ENCODE measurements at regions not wholly inside any gene's neighbourhood (a gene's known extent, or its start where the extent isn't known, plus 50 kb on each side); places are given as distances from the start of the nearest gene placed in this dataset.
"Not testable (repeated sequence)": the region's sequence is repeated elsewhere in the genome, so short reads cannot be mapped to it uniquely, and the experiment has no call there.

DNA sequence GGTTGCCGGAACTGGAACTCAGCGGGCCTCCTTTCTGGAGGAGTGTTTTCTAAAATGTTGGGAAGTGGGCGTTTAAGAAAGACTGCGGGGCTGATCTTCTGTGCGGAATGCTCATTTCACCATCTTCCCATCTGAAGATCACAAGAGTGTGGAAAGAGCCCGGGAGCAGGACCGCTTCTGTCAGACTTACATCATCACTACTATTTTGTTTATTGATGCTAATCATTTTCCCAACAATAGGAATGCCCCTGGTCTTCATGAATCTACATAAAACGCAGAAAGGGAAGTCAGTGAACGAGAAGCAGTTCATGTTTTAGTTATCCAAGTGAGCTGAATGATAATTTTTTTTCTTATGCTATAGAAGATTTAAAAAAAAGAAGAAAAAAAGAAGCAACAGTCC is 447.8 kb upstream of the MKI67 start:
- H3K9me3 Mint-ChIP-seq: no peaks in the 10 kb centered on the region
- DNase-seq (no peak), ATAC-seq (no peak)
- POLR2A ChIA-PET: no interaction called here
- H3K27ac Mint-ChIP-seq: no peak overlapping the region
- no peak overlapping the region for H3K4me3 Mint-ChIP-seq
- peaks cover 0 to 5% (median 2%) of the 10 kb centered on the region in 5 donors for H3K27me3 Mint-ChIP-seq
- no peaks in the 10 kb centered on the region for H3K36me3 Mint-ChIP-seq
- H3K4me1 Mint-ChIP-seq: no peaks in the 10 kb centered on the region

DNA sequence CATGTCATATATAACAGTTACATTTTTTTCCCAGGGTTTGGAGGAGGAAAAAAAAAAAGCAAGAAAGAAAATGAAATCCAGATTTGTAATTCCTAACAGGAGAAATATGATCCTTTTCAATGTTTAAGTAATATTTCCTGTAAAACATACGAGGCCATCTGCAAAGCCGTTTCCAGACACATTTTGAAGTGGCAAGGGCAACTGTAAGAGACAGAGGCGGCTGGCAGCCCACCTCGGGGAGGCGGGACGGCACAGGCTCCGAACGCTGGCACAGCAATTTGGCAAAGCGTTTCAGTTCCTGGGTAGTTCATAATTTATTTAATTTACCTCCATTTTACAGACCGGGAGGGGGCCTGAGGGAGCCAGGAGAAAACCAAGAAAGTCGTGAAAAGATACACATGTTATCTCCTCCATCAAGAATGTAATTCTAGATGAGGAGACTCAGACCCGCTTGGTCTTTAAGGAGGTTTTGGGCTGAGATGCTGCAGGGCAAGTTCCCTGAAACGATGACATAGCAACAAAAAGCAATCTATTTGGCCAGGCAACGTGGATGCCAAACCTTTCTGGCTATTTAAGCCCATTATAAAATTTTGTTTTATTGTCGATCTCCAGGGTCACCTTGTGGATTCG is 448.5 kb upstream of the MKI67 start:
- no peaks in the 10 kb centered on the region for H3K9me3 Mint-ChIP-seq
- H3K4me3 Mint-ChIP-seq: no peak overlapping the region
- no peaks in the 10 kb centered on the region for H3K36me3 Mint-ChIP-seq
- H3K27me3 Mint-ChIP-seq: peaks cover 0 to 3% (median 2%) of the 10 kb centered on the region in 5 donors
- no peaks in the 10 kb centered on the region for H3K4me1 Mint-ChIP-seq
- DNase-seq (no peak), ATAC-seq (no peak)
- POLR2A ChIA-PET: no interaction called here
- no peak overlapping the region for H3K27ac Mint-ChIP-seq

DNA sequence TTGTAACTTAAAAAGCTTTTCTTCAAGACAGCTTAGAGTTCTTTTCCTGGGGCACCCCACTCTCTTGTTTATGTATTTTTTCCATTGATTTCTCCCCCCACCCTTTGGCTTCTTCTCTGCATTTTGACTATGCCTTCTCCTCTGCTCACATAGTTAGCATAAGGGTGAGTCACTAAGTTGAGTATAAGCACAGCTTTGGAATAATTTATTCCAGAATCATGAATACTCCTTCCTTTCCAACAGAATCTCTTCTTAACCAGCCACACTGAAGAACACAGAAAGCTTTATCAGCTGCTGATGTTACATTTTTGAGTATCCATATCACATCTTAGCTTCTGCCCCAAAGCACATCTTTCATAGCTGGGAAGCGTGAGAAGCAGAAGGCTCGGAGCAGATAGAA is 449.5 kb upstream of the MKI67 start:
- H3K4me1 Mint-ChIP-seq: no peaks in the 10 kb centered on the region
- DNase-seq (no peak), ATAC-seq (no peak)
- no peaks in the 10 kb centered on the region for H3K36me3 Mint-ChIP-seq
- H3K27ac Mint-ChIP-seq: no peak overlapping the region
- peaks cover 2 to 5% (median 3%) of the 10 kb centered on the region in 5 donors for H3K27me3 Mint-ChIP-seq
- POLR2A ChIA-PET: no interaction called here
- no peaks in the 10 kb centered on the region for H3K9me3 Mint-ChIP-seq
- no peak overlapping the region for H3K4me3 Mint-ChIP-seq

DNA sequence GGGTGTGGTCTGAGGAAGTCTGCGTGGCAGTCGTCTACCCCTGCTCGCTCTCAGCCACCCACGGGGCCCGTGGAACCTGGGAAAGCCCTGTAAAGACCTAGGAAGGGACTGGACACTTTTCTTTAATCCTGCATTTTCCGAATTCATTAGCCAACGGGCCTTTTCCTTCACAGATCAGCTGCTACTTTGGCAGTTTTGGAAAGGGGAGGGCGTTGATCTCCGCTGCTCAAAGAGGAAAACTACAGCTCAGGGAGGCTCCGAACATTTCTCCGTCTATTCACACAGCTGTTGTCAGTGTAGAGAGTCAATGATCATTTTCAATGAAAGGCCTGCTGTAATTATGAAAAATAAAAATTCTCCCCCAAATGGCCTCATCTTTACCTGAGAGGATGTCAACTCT is 450.1 kb upstream of the MKI67 start:
- POLR2A ChIA-PET: no interaction called here
- DNase-seq: no peak
- no peak overlapping the region for H3K4me3 Mint-ChIP-seq
- no peak for ATAC-seq
- no peaks in the 10 kb centered on the region for H3K36me3 Mint-ChIP-seq
- H3K9me3 Mint-ChIP-seq: no peaks in the 10 kb centered on the region
- H3K27ac Mint-ChIP-seq: no peak overlapping the region
- H3K4me1 Mint-ChIP-seq: no peaks in the 10 kb centered on the region
- H3K27me3 Mint-ChIP-seq: peaks cover 2 to 9% (median 4%) of the 10 kb centered on the region in 5 donors

- ATAC-seq (no peak), DNase-seq (no peak)
- H3K4me3 Mint-ChIP-seq: no peak overlapping the region
- H3K27ac Mint-ChIP-seq: no peak overlapping the region
- no peaks in the 10 kb centered on the region for H3K4me1 Mint-ChIP-seq
- no peaks in the 10 kb centered on the region for H3K9me3 Mint-ChIP-seq
- no peaks in the 10 kb centered on the region for H3K36me3 Mint-ChIP-seq
- H3K27me3 Mint-ChIP-seq: peaks cover 0 to 10% (median 4%) of the 10 kb centered on the region in 5 donors
- POLR2A ChIA-PET: no interaction called here
These were observed 450.9 kb upstream of the MKI67 start for GRCh38 chr10:128576943-128577670.

DNA sequence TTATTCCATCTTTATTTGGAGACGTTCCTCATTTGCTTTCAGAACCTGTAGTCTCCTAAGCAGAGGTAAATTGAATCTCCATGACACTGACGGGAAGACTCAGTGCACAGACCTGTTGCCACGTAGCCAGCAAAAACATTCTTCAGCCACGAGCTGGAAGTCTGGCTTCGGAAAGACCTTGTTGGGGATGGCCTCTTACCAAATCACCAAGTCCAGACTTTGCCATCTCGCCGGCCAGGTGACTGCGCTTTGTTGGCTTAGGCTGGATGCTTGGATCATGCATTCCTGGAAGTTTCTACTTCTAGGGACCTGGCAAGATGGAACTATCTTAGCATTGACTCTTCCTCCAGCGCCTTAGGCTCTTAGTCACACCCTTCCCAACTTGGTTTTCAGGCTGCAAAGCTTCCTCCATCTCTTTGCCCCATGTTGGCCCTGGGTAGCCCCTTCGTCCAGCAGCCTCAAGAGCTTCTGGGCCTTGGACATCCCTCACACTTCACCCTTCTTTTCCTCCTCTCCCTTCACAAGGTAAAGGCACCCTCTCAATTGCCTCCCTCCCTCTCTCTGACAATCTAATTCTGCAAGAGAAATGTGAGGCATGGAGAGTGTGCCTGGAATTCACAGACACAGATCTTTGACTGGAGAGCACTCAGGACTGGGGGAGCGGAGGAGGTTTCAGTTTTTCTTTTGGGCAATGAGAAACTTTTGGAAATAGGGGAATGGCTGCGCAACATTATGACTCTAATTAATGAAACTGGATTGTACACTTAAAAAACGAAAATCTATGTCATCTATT is 451.9 kb upstream of the MKI67 start:
- no peak overlapping the region for H3K27ac Mint-ChIP-seq
- no peaks in the 10 kb centered on the region for H3K9me3 Mint-ChIP-seq
- H3K4me3 Mint-ChIP-seq: no peak overlapping the region
- no peak for DNase-seq
- POLR2A ChIA-PET: no interaction called here
- no peaks in the 10 kb centered on the region for H3K4me1 Mint-ChIP-seq
- no peaks in the 10 kb centered on the region for H3K36me3 Mint-ChIP-seq
- ATAC-seq: no peak
- H3K27me3 Mint-ChIP-seq: peaks cover 0 to 10% (median 4%) of the 10 kb centered on the region in 5 donors

- H3K9me3 Mint-ChIP-seq: no peaks in the 10 kb centered on the region
- ATAC-seq: no peak
- H3K4me3 Mint-ChIP-seq: no peak overlapping the region
- no peaks in the 10 kb centered on the region for H3K4me1 Mint-ChIP-seq
- H3K36me3 Mint-ChIP-seq: no peaks in the 10 kb centered on the region
- DNase-seq: no peak
- no peak overlapping the region for H3K27ac Mint-ChIP-seq
- POLR2A ChIA-PET: no interaction called here
- H3K27me3 Mint-ChIP-seq: peaks cover 0 to 10% (median 4%) of the 10 kb centered on the region in 5 donors
These were observed 452.5 kb upstream of the MKI67 start for GRCh38 chr10:128578766-128579165.

DNA sequence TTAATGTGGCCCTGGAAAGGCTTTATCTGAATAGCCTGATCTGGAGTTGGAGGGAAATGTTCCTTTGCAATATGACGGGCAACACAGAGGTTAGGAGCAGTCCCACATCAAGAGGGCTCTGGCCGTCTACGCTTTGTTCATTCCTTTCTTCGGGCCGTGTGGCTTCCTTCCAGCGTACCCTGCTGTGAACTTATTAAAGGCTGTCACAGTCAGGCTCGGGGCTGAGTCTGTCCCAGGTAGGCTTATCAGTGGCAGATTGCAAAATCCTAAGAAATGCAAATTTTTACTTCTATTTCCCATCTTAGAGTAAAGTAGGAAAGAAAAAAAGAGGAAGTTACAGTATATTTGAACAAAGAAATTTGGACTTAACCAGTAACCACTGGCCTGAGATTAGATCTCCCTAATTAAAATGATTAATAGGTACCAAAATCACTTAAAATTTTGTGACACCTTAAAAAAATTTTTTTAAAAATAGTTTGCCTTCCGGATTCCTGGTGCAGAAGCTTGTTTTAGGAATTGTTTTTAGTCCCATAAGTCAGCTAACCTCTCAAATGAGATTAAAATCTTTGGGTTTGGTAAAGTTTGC is 453.1 kb upstream of the MKI67 start:
- Mint-ChIP-seq H3K27ac (no peak overlapping the region), H3K36me3 (no peaks in the 10 kb centered on the region), H3K4me3 (no peak overlapping the region), H3K4me1 (no peaks in the 10 kb centered on the region), H3K9me3 (no peaks in the 10 kb centered on the region), H3K27me3 (peaks cover 0 to 10% (median 4%) of the 10 kb centered on the region in 5 donors)
- no peak for ATAC-seq
- POLR2A ChIA-PET: no interaction called here
- DNase-seq: no peak

DNA sequence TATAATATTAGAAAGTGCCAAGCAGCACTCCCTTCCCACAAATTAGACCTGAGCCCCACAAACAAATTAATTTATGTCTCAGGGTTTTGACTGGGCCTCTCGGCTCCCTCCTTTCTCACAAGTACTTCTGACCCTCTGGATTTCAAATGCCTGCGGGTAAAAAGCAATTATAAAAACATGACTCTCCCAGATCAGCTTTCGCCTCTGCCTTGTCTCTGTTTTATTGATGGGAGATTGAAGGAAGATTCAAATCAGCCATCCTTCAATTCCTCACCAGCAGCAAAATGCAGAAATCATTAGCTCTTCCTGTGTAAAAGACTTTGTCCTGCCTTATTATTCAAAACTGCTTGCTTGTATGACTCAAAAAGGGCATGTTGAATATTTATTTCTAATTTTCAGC is 453.7 kb upstream of the MKI67 start:
- DNase-seq: no peak
- no peaks in the 10 kb centered on the region for H3K4me1 Mint-ChIP-seq
- H3K36me3 Mint-ChIP-seq: no peaks in the 10 kb centered on the region
- H3K4me3 Mint-ChIP-seq: no peak overlapping the region
- POLR2A ChIA-PET: no interaction called here
- no peak for ATAC-seq
- no peak overlapping the region for H3K27ac Mint-ChIP-seq
- peaks cover 0 to 10% (median 4%) of the 10 kb centered on the region in 5 donors for H3K27me3 Mint-ChIP-seq
- no peaks in the 10 kb centered on the region for H3K9me3 Mint-ChIP-seq

GRCh38 chr10:128583125-128583524 is 456.9 kb upstream of the MKI67 start:
- H3K36me3 Mint-ChIP-seq, ATAC-seq, H3K4me1 Mint-ChIP-seq, DNase-seq, H3K27ac Mint-ChIP-seq, H3K27me3 Mint-ChIP-seq, POLR2A ChIA-PET, H3K4me3 Mint-ChIP-seq, H3K9me3 Mint-ChIP-seq: not testable (repeated sequence)

DNA sequence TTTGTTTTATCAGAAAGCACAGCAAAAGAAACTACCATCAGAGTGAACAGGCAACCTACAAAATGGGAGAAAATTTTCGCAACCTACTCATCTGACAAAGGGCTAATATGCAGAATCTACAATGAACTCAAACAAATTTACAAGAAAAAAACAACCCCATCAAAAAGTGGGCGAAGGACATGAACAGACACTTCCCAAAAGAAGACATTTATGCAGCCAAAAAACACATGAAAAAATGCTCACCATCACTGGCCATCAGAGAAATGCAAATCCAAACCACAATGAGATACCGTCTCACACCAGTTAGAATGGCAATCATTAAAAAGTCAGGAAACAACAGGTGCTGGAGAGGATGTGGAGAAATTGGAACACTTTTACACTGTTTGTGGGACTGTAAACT is 460.4 kb upstream of the MKI67 start:
- H3K4me3 Mint-ChIP-seq, H3K27me3 Mint-ChIP-seq, H3K4me1 Mint-ChIP-seq, H3K27ac Mint-ChIP-seq, H3K36me3 Mint-ChIP-seq, DNase-seq, ATAC-seq, POLR2A ChIA-PET: not testable (repeated sequence)
- peaks cover 0 to 10% (median 0%) of the 10 kb centered on the region in 9 donors for H3K9me3 Mint-ChIP-seq

- DNase-seq (no peak), ATAC-seq (no peak)
- POLR2A ChIA-PET: no interaction called here
- Mint-ChIP-seq H3K27ac (no peak overlapping the region), H3K36me3 (no peaks in the 10 kb centered on the region), H3K4me1 (no peaks in the 10 kb centered on the region), H3K27me3 (peaks cover 0 to 2% (median 0%) of the 10 kb centered on the region in 5 donors), H3K9me3 (peaks cover 0 to 10% (median 0%) of the 10 kb centered on the region in 9 donors), H3K4me3 (no peak overlapping the region)
These were observed 461.5 kb upstream of the MKI67 start for GRCh38 chr10:128587689-128588088.

- Mint-ChIP-seq H3K9me3 (peaks cover 0 to 10% (median 0%) of the 10 kb centered on the region in 9 donors), H3K36me3 (no peaks in the 10 kb centered on the region), H3K27ac (no peak overlapping the region), H3K4me3 (no peak overlapping the region), H3K27me3 (peaks cover 0 to 2% (median 0%) of the 10 kb centered on the region in 5 donors), H3K4me1 (no peaks in the 10 kb centered on the region)
- POLR2A ChIA-PET: no interaction called here
- no peak for ATAC-seq
- no peak for DNase-seq
These were observed 462.2 kb upstream of the MKI67 start for GRCh38 chr10:128588402-128588801.
